HG02970 (cell line): ENCODE measurements at regions not wholly inside any gene's neighbourhood (a gene's known extent, or its start where the extent isn't known, plus 50 kb on each side); places are given as distances from the start of the nearest gene placed in this dataset.

ENCODE experiments used
- ATAC-seq: cut with Tn5 transposase; IDR thresholded peaks from one replicate; pipeline ENCODE4 v1.9.1; 2021; ENCODE audit warnings: mild to moderate bottlenecking, moderate library complexity, moderate number of reproducible peaks; ENCODE audit not compliant: unreplicated experiment, low FRiP score

GRCh38 chr7:21024485-21024867 is 237.8 kb upstream of the SP8 start:
- no peak for ATAC-seq

DNA sequence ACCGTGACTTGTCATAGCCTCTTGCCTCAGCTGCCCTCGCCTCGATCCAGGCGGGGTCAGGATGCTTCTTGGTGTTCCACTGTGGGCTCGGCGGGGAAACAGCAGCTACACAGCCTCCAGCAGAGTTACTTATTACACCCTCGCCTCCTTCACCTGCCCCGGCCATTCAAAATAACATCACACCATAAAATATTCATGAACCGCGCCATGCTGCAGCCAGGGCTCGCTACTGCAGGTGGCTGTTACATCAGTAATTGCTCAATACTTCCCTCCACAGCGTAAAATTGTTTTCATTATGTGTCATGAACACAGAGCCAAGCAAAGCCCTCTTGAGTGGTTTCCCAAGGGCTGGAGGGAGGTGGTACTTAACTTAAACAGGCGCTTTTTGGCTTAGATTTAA is 241.5 kb upstream of the SP8 start:
- ATAC-seq = no peak

- no peak for ATAC-seq
Measured at GRCh38 chr7:21028599-21028998, 241.9 kb upstream of the SP8 start.

DNA sequence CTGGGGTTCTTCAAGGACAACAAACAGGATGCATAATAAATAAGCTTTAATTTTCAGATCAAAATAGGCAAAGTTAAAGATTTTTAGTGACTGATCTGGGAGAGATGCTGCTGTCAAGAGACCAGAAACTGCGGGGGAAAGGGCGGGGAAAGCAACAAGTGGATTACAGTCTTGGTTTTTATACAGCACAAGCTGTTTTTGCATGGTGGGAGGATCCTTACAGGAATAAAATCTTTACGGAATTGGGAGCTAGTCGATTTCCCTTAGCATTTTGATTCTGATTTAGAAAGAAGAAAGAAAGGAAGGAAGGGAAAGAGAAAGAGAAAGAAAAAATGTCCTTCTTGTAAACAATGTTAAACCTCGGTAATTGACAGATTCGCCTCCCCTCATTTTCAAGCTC is 242.3 kb upstream of the SP8 start:
- no peak for ATAC-seq

DNA sequence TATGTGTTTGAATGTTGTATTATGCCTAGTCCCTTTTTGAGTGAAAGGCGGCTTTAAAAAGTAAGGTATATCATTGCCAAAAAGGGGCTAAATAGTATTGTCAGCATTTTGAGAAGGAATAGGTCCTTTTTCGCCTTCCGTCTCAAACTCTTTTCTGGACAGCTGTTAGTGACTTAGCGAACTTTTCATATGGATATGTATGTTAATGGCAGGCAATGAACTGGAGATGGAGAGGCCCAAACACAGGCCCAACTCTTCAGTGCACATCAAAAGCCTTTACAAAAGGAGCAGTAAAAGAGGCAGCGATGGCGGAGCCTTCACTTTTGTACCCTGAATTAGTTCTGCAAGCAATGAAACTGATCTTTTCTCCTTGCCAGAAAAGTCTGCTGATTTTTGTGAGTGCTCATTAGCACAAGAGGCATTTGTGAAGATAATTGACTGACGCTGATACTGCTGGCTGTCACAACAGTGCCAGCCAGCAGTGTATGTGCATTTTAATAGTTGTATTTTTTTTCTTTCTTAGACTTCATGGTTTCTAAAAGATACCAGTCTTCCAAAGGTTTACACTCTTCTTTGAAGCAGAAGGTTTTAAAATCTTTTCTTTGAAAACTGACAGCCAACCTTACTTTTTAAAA is 243.7 kb upstream of the SP8 start:
- ATAC-seq = no peak

GRCh38 chr7:21041252-21041651 is 254.6 kb upstream of the SP8 start:
- ATAC-seq = no peak

- no peak for ATAC-seq
Measured at GRCh38 chr7:21041666-21042065, 255.0 kb upstream of the SP8 start.

GRCh38 chr7:21044384-21044783 is 257.7 kb upstream of the SP8 start:
- ATAC-seq = no peak

DNA sequence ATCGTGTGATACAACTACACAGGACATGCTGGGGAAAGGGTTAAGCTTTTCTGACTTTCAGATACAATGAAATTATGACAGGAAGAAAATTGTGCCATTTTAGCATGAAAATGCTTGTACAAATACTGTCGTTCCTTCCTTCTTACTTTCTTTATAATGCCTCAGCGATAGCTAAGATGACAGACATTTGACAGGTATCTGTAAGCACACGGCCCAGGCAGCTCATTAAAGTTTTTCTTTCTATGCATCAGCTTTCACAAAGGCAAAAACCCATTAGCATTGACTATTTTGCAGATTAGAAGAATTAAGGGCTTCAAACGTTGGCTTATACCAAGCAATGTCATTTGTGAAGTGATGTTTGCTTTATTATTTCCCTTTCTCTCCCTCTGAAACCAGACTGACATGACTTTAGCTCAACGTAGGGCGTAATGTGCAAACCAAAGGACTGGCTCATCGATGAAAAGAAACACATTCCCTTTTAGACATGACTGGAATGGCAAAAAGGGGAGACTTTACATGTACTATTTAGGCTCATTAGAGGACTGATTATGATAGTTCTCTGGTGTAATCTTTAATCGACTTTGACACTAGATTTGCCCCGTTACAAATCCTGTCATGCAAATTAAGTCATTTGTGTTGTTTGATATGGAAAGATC is 258.4 kb upstream of the SP8 start:
- no peak for ATAC-seq

GRCh38 chr7:21051865-21052264 is 265.2 kb upstream of the SP8 start:
- ATAC-seq = no peak

DNA sequence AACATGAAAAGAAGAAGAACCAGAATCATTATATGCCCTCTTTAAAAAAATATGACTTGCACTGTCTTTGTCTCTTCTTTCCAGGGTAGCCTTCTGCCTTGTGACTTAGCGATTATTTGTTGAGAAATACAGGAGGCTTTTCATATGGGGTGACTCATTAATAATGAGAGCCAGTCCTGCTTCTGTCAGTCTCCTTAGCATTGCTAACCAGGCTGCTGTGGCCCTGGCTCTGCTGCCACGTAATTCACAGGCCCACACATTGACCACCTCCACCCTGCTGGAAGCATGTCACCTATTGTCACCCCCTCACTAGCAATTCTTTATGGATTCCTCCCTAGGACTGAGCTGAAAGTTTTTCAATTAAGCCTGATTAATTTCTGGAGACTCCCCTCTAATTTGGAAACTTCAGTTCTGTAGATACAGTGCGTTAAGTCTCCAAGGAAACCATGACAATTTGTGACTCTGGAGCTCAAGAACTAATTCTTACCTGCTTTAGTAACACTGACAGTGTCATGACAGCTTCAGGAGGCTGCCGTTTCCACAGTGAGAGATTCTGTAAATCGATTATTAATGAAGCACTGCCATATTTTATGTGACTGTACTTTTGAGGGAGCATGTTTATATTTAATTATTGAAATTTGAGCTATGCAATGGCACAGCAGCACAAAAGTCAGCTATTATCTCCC is 267.9 kb upstream of the SP8 start:
- ATAC-seq = no peak

DNA sequence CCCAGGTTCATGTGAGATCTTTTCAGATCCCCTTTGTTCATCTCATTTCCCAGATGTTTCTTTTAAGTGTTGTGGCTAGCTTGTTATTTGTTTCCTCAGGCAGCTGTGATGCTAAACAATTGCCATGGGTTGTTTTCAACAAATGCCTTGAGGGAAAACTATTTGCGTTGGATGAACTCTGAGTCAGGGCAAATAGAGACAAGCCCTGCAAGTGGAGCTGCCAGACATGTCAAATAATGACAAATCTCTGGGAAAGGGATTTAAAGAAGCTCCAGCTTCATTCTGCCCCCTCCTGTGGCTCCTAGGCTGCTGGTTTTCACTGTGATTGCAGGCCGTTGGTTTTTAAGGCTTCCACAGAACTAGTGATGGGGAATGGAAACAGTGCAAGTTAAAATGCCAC is 272.4 kb upstream of the SP8 start:
- ATAC-seq = no peak

- no peak for ATAC-seq
Measured at GRCh38 chr7:21063106-21063505, 276.4 kb upstream of the SP8 start.

- no peak for ATAC-seq
Measured at GRCh38 chr7:21064698-21065648, 278.3 kb upstream of the SP8 start.

DNA sequence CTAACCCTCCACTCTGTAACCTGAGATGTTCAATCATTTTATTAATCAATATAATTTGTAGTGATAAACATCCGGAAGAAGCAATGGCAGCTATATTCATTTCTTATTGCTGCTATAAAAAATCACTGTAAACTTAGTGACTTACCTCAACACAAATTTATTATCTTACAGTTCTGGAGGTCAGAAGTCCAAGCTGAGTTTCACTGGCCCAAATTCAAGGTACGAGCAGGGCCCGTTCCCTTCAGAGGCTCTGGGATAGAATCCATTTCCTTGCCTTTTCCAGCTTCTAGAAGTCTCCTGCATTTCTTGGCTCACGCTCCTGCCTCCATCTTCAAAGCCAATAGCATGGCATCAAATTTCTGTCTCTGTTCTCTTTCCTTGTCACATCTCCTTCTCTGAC is 279.5 kb upstream of the SP8 start:
- ATAC-seq = no peak

GRCh38 chr7:21067216-21067615 is 280.5 kb upstream of the SP8 start:
- ATAC-seq = no peak

GRCh38 chr7:21070571-21071090 is 283.9 kb upstream of the SP8 start:
- no peak for ATAC-seq

DNA sequence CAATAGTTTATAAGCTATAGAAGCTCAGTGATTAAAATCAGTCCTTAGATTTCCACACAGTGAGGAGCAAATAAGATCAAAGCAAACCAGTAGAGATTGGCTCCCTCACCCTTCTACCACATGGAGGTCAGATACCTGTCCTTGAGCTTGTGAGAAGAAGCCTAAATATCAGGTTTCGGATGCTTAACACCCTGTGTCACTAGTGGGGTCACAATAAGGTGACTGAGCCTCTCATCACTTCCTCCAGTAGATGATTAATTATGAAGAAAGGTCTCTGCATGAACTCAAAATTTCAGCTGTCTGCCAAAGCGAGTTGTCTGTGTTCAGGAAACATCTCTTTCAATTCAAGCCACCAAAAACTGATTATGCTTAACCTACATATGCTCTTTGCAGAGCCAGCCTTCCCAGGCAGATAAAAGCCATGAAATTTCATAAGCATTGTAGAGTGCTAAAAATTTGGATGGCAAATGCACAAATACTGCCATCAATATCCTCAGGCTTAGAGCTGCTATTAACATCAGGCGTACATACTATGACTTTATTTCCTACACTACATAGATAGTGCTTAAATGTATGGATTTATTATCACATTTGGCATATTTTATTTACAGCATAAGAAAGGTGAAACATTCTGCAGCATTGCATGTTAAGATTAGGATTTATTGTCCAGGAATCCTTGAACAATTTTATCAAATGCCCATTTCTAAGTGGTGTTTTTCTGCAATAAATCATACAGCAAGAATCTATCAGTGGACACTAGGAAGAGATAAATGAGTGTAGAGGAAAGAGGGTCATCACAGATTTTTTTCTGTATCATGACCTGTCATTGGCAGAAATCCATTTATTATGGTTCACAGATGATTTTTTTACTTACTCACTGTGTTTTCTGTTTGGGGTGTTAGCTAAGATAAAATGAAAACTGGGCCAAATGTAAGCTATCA is 285.1 kb upstream of the SP8 start:
- no peak for ATAC-seq

- ATAC-seq = no peak
Measured at GRCh38 chr7:21076054-21076453, 289.4 kb upstream of the SP8 start.

DNA sequence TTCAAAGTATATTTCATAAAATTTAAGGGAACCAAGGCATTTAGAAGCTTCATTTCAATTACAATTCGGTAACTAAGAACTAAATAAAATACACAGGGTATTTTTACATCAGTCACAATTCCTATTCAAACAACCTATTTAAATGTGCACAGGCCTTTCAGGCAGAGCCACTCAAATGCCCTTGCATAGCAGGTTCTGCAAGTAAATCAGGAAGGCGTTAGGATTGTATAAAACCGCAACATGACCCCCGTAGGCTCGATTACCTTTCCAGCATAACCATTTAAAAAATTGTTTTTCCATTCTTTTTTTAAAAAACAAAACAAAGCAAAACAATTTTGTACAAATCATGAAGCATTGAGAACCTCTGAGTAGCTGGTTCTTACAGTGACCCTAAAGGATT is 289.9 kb upstream of the SP8 start:
- ATAC-seq = no peak
